SK-N-SH treated with all-trans-retinoic acid at 6 μM for 48 hours (cell line): ENCODE measurements at regions not wholly inside any gene's neighbourhood (a gene's known extent, or its start where the extent isn't known, plus 50 kb on each side); places are given as distances from the start of the nearest gene placed in this dataset.

Source experiments
- ESRRG ChIP-seq: fragments of 250-450 bp; sonication (Bioruptor Pico); IDR thresholded peaks from 2 replicates; pipeline ENCODE4 v1.6.1; 2021; ENCODE audit warnings: mild to moderate bottlenecking
- ZC3H10 ChIP-seq: fragments of 250-450 bp; sonication (Bioruptor Pico); IDR thresholded peaks from 2 replicates; pipeline ENCODE4 v1.5.1; 2021; ENCODE audit warnings: mild to moderate bottlenecking, moderate library complexity
- TF ChIP-seq, protein P1 (sequence below): fragments of 250-450 bp; sonication (Bioruptor Pico); IDR thresholded peaks from 2 replicates; pipeline ENCODE4 v1.8.0; 2021; ENCODE audit warnings: low read depth, mild to moderate bottlenecking, moderate library complexity, borderline replicate concordance

- TF ChIP-seq ZC3H10 (CRISPR knock-in tag) (no peak), ESRRG (no peak)
- TF ChIP-seq, protein P1, sequence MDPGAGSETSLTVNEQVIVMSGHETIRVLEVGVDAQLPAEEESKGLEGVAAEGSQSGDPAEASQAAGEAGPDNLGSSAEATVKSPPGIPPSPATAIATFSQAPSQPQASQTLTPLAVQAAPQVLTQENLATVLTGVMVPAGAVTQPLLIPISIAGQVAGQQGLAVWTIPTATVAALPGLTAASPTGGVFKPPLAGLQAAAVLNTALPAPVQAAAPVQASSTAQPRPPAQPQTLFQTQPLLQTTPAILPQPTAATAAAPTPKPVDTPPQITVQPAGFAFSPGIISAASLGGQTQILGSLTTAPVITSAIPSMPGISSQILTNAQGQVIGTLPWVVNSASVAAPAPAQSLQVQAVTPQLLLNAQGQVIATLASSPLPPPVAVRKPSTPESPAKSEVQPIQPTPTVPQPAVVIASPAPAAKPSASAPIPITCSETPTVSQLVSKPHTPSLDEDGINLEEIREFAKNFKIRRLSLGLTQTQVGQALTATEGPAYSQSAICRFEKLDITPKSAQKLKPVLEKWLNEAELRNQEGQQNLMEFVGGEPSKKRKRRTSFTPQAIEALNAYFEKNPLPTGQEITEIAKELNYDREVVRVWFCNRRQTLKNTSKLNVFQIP (CRISPR knock-in tag), result no peak
These were observed 80.8 kb upstream of the AGAP1 start for GRCh38 chr2:235413064-235413463.
